ENCODE measurements at regions not wholly inside any gene's neighbourhood (a gene's known extent, or its start where the extent isn't known, plus 50 kb on each side); places are given as distances from the start of the nearest gene placed in this dataset.
"Not testable (repeated sequence)": the region's sequence is repeated elsewhere in the genome, so short reads cannot be mapped to it uniquely, and the experiment has no call there.

- H3K4me1 Mint-ChIP-seq: no peaks in the 10 kb centered on the region
- peaks cover 4 to 30% (median 9%) of the 10 kb centered on the region in 5 donors for H3K9me3 Mint-ChIP-seq
- H3K4me3 Mint-ChIP-seq: no peak overlapping the region
- POLR2A ChIA-PET: no interaction called here
- H3K27me3 Mint-ChIP-seq: no peaks in the 10 kb centered on the region
- H3K4me1 ChIP-seq (ENCODE audit: insufficient read depth, low read length): no peaks in the 10 kb centered on the region
- no peaks in the 10 kb centered on the region for H3K36me3 Mint-ChIP-seq
- H3K27ac ChIP-seq (ENCODE audit: low read depth, low read length): no peak overlapping the region
- no peak overlapping the region for H3K4me3 ChIP-seq (ENCODE audit: low read length)
- H3K27me3 ChIP-seq (ENCODE audit: insufficient read depth, low read length, poor library complexity, severe bottlenecking): no peaks in the 10 kb centered on the region
- H3K36me3 ChIP-seq (ENCODE audit: insufficient read depth, low read length): no peaks in the 10 kb centered on the region
- no peaks in the 10 kb centered on the region for H3K9me3 ChIP-seq (ENCODE audit: low read length)
- DNase-seq: no peak
- CTCF ChIA-PET: no interaction called here
- H3K27ac Mint-ChIP-seq: no peak overlapping the region
Observed at GRCh38 chr9:23036416-23036815, 589.8 kb downstream of the DMRTA1 start.

DNA sequence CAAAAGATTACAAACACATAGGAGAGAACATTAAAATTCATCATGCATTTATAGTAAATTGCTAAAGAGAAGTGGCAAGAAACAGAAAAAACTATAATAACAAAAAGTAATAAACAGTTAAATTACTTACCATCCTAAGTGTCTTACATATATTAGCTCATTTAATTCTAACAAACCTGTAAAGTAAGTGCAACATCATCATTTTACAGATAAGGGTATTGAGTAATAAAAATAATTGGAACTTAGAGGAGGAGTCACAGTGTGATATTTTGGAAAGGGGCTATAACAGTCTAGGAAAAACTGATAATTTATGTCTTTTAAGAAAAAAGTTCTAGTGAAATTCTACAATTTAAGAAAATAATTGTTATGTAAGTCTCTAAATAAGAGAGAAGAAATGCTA, 592.8 kb downstream of the DMRTA1 start:
- POLR2A ChIA-PET: no interaction called here
- CTCF ChIA-PET: no interaction called here
- Histone ChIP-seq H3K36me3 (ENCODE audit: insufficient read depth, low read length) (no peaks in the 10 kb centered on the region), H3K27ac (ENCODE audit: low read depth, low read length) (no peak overlapping the region), H3K4me1 (ENCODE audit: insufficient read depth, low read length) (no peaks in the 10 kb centered on the region), H3K27me3 (ENCODE audit: insufficient read depth, low read length, poor library complexity, severe bottlenecking) (no peaks in the 10 kb centered on the region), H3K4me3 (ENCODE audit: low read length) (no peak overlapping the region), H3K9me3 (ENCODE audit: low read length) (no peaks in the 10 kb centered on the region)
- DNase-seq: no peak
- Mint-ChIP-seq H3K27ac (no peak overlapping the region), H3K27me3 (no peaks in the 10 kb centered on the region), H3K4me3 (no peak overlapping the region), H3K36me3 (no peaks in the 10 kb centered on the region), H3K9me3 (peaks cover 0 to 20% (median 4%) of the 10 kb centered on the region in 5 donors), H3K4me1 (no peaks in the 10 kb centered on the region)

GRCh38 chr9:23041466-23041865, 594.8 kb downstream of the DMRTA1 start:
- H3K9me3 ChIP-seq (ENCODE audit: low read length): no peaks in the 10 kb centered on the region
- H3K27me3 Mint-ChIP-seq: no peaks in the 10 kb centered on the region
- POLR2A ChIA-PET: no interaction called here
- H3K36me3 Mint-ChIP-seq: no peaks in the 10 kb centered on the region
- H3K4me3 ChIP-seq (ENCODE audit: low read length): no peak overlapping the region
- H3K36me3 ChIP-seq (ENCODE audit: insufficient read depth, low read length): no peaks in the 10 kb centered on the region
- no peaks in the 10 kb centered on the region for H3K4me1 ChIP-seq (ENCODE audit: insufficient read depth, low read length)
- H3K27me3 ChIP-seq (ENCODE audit: insufficient read depth, low read length, poor library complexity, severe bottlenecking): no peaks in the 10 kb centered on the region
- no peaks in the 10 kb centered on the region for H3K4me1 Mint-ChIP-seq
- H3K27ac Mint-ChIP-seq: no peak overlapping the region
- DNase-seq: no peak
- H3K9me3 Mint-ChIP-seq: peaks cover 0 to 13% (median 9%) of the 10 kb centered on the region in 5 donors
- CTCF ChIA-PET: no interaction called here
- no peak overlapping the region for H3K4me3 Mint-ChIP-seq
- H3K27ac ChIP-seq (ENCODE audit: low read depth, low read length): no peak overlapping the region

- CTCF ChIA-PET: no interaction called here
- peaks cover 0 to 18% (median 13%) of the 10 kb centered on the region in 5 donors for H3K9me3 Mint-ChIP-seq
- no peak overlapping the region for H3K27ac Mint-ChIP-seq
- Histone ChIP-seq H3K36me3 (ENCODE audit: insufficient read depth, low read length) (no peaks in the 10 kb centered on the region), H3K4me1 (ENCODE audit: insufficient read depth, low read length) (no peaks in the 10 kb centered on the region), H3K27ac (ENCODE audit: low read depth, low read length) (no peak overlapping the region), H3K27me3 (ENCODE audit: insufficient read depth, low read length, poor library complexity, severe bottlenecking) (no peaks in the 10 kb centered on the region), H3K9me3 (ENCODE audit: low read length) (no peaks in the 10 kb centered on the region), H3K4me3 (ENCODE audit: low read length) (no peak overlapping the region)
- no peaks in the 10 kb centered on the region for H3K4me1 Mint-ChIP-seq
- H3K4me3 Mint-ChIP-seq: no peak overlapping the region
- H3K27me3 Mint-ChIP-seq: no peaks in the 10 kb centered on the region
- no peak for DNase-seq
- POLR2A ChIA-PET: no interaction called here
- no peaks in the 10 kb centered on the region for H3K36me3 Mint-ChIP-seq
Observed at GRCh38 chr9:23044549-23044948, 597.9 kb downstream of the DMRTA1 start.

DNA sequence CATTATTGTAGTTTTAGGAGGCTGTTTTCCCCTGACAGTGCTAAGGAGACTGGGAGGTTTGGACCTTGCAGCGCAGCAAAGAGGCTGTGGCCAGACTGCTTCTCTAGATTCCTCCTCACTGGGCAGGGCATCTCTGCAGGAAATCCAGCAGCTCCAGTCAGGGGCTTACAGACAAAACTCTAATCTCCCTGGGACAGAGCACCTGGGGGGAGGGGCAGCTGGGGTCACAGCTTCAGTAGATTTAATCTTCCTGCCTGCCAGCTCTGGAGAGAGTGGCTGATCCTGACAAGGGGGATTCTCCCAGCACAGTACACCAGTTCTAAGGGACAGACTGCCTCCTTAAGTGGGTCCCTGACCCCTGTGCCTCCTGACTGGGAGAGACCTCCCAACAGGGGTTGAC, 599.4 kb downstream of the DMRTA1 start:
- H3K4me3 Mint-ChIP-seq; H3K27ac Mint-ChIP-seq; DNase-seq; H3K36me3 ChIP-seq (ENCODE audit: insufficient read depth, low read length); H3K9me3 ChIP-seq (ENCODE audit: low read length); H3K4me3 ChIP-seq (ENCODE audit: low read length); H3K27me3 ChIP-seq (ENCODE audit: insufficient read depth, low read length, poor library complexity, severe bottlenecking); CTCF ChIA-PET; H3K27me3 Mint-ChIP-seq; H3K4me1 Mint-ChIP-seq; H3K4me1 ChIP-seq (ENCODE audit: insufficient read depth, low read length); POLR2A ChIA-PET; H3K27ac ChIP-seq (ENCODE audit: low read depth, low read length); H3K36me3 Mint-ChIP-seq: not testable (repeated sequence)
- H3K9me3 Mint-ChIP-seq: peaks cover 0 to 25% (median 14%) of the 10 kb centered on the region in 5 donors

DNA sequence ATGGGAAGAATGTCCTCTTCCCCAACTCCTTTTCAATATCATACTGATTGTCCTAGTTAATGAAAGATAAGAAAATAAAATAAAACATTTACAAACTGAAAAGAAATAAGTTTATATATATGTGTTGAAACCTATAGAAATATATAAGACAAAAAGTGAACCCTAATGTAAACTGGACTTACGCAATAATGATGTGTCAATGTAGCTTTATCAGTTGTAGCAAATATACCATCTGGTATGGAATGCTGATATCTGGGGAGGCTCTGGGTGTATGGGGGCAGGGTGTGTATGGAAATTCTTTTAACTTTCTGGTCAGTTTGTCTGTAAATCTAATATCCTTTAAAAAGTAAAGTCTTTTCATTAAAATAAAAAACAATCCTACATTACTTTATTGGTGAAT, 603.9 kb downstream of the DMRTA1 start:
- Histone ChIP-seq H3K27me3 (ENCODE audit: insufficient read depth, low read length, poor library complexity, severe bottlenecking) (no peaks in the 10 kb centered on the region), H3K36me3 (ENCODE audit: insufficient read depth, low read length) (no peaks in the 10 kb centered on the region), H3K4me3 (ENCODE audit: low read length) (no peak overlapping the region), H3K4me1 (ENCODE audit: insufficient read depth, low read length) (no peaks in the 10 kb centered on the region), H3K27ac (ENCODE audit: low read depth, low read length) (no peak overlapping the region), H3K9me3 (ENCODE audit: low read length) (no peaks in the 10 kb centered on the region)
- Mint-ChIP-seq H3K36me3 (no peaks in the 10 kb centered on the region), H3K27me3 (no peaks in the 10 kb centered on the region), H3K27ac (no peak overlapping the region), H3K4me1 (no peaks in the 10 kb centered on the region), H3K9me3 (peaks cover 0 to 17% (median 5%) of the 10 kb centered on the region in 5 donors), H3K4me3 (no peak overlapping the region)
- CTCF ChIA-PET: no interaction called here
- DNase-seq: no peak
- POLR2A ChIA-PET: no interaction called here

GRCh38 chr9:23073136-23073535, 626.5 kb downstream of the DMRTA1 start:
- Mint-ChIP-seq H3K27ac (no peak overlapping the region), H3K4me1 (no peaks in the 10 kb centered on the region), H3K4me3 (no peak overlapping the region), H3K36me3 (no peaks in the 10 kb centered on the region), H3K27me3 (no peaks in the 10 kb centered on the region), H3K9me3 (peaks cover 5 to 26% (median 8%) of the 10 kb centered on the region in 5 donors)
- Histone ChIP-seq H3K36me3 (ENCODE audit: insufficient read depth, low read length) (no peaks in the 10 kb centered on the region), H3K9me3 (ENCODE audit: low read length) (no peaks in the 10 kb centered on the region), H3K4me3 (ENCODE audit: low read length) (no peak overlapping the region), H3K27me3 (ENCODE audit: insufficient read depth, low read length, poor library complexity, severe bottlenecking) (no peaks in the 10 kb centered on the region), H3K27ac (ENCODE audit: low read depth, low read length) (no peak overlapping the region), H3K4me1 (ENCODE audit: insufficient read depth, low read length) (no peaks in the 10 kb centered on the region)
- POLR2A ChIA-PET: no interaction called here
- CTCF ChIA-PET: no interaction called here
- DNase-seq: no peak

GRCh38 chr9:23079798-23080197, 633.2 kb downstream of the DMRTA1 start:
- no peaks in the 10 kb centered on the region for H3K36me3 Mint-ChIP-seq
- ChIA-PET POLR2A (no interaction called here), CTCF (no interaction called here)
- no peaks in the 10 kb centered on the region for H3K4me1 Mint-ChIP-seq
- no peak for DNase-seq
- no peak overlapping the region for H3K27ac Mint-ChIP-seq
- H3K4me3 Mint-ChIP-seq: no peak overlapping the region
- H3K9me3 Mint-ChIP-seq: peaks cover 8 to 27% (median 12%) of the 10 kb centered on the region in 5 donors
- H3K36me3 ChIP-seq (ENCODE audit: insufficient read depth, low read length): no peaks in the 10 kb centered on the region
- no peaks in the 10 kb centered on the region for H3K27me3 Mint-ChIP-seq
- H3K4me3 ChIP-seq (ENCODE audit: low read length): no peak overlapping the region
- no peaks in the 10 kb centered on the region for H3K27me3 ChIP-seq (ENCODE audit: insufficient read depth, low read length, poor library complexity, severe bottlenecking)
- no peaks in the 10 kb centered on the region for H3K9me3 ChIP-seq (ENCODE audit: low read length)
- no peaks in the 10 kb centered on the region for H3K4me1 ChIP-seq (ENCODE audit: insufficient read depth, low read length)
- H3K27ac ChIP-seq (ENCODE audit: low read depth, low read length): no peak overlapping the region

- Mint-ChIP-seq H3K4me1 (no peaks in the 10 kb centered on the region), H3K4me3 (no peak overlapping the region)
- POLR2A ChIA-PET: no interaction called here
Observed at GRCh38 chr9:23081377-23081776, 634.8 kb downstream of the DMRTA1 start.

More at GRCh38 chr9:23081377-23081776, 634.8 kb downstream of the DMRTA1 start:
- Histone ChIP-seq H3K4me1 (ENCODE audit: insufficient read depth, low read length) (no peaks in the 10 kb centered on the region), H3K27me3 (ENCODE audit: insufficient read depth, low read length, poor library complexity, severe bottlenecking) (no peaks in the 10 kb centered on the region), H3K36me3 (ENCODE audit: insufficient read depth, low read length) (no peaks in the 10 kb centered on the region), H3K9me3 (ENCODE audit: low read length) (no peaks in the 10 kb centered on the region), H3K4me3 (ENCODE audit: low read length) (no peak overlapping the region), H3K27ac (ENCODE audit: low read depth, low read length) (no peak overlapping the region)
- Mint-ChIP-seq H3K27me3 (no peaks in the 10 kb centered on the region), H3K27ac (no peak overlapping the region), H3K36me3 (no peaks in the 10 kb centered on the region), H3K9me3 (peaks cover 13 to 31% (median 18%) of the 10 kb centered on the region in 5 donors)
- CTCF ChIA-PET: no interaction called here
- no peak for DNase-seq
